HCT116 (cell line): ENCODE measurements at regions not wholly inside any gene's neighbourhood (a gene's known extent, or its start where the extent isn't known, plus 50 kb on each side); places are given as distances from the start of the nearest gene placed in this dataset.
"Not testable (repeated sequence)": the region's sequence is repeated elsewhere in the genome, so short reads cannot be mapped to it uniquely, and the experiment has no call there.

Experiments
- ATAC-seq: fragments of 200-7000 bp; cut with Tn5 transposase; 2 replicates; pipeline ENCODE4 v1.9.1; 2020; ENCODE audit warnings: mild to moderate bottlenecking, moderate library complexity
- BruUV-seq: library from RNA; stranded (reverse); fragments of 400-500 nt; replicated peaks from 2 replicates; lab custom pipeline; 2021; lab: Mats Ljungman, UMichigan
- CTCF ChIA-PET: fragments of 300-600 bp; sonication (Branson Sonifier 250); formaldehyde crosslinking; loops from one replicate; lab custom pipeline; 2021; ENCODE audit warnings: antibody characterized with exemption; lab: Charles Lee
- POLR2A ChIA-PET: fragments of 300-600, 350-600 bp; sonication (Branson Sonifier 250); formaldehyde crosslinking; loops from one replicate; lab custom pipeline; 2021; ENCODE audit warnings: antibody characterized with exemption; lab: Charles Lee
- RAD21 ChIA-PET, 2 experiments: fragments of 300-600 bp; sonication (Branson Sonifier 250); formaldehyde crosslinking; loops; one replicate each; lab custom pipeline; 2023; ENCODE audit warnings: low total read pairs in 2 of 2; ENCODE audit not compliant: uncharacterized antibody in 2 of 2, unreplicated experiment in 2 of 2, low non-redundant PET in 1 of 2; lab: Charles Lee
- DNase-seq: peaks from one replicate; pipeline ENCODE4 v3.0.0-alpha.2; 2010; ENCODE audit warnings: low read depth, low spot score
- H2AFZ ChIP-seq: fragments of 200-600 bp; shearing (Covaris generic), sonication (generic); 2 replicates; pipeline ENCODE4 v1.6.1; 2017; ENCODE audit warnings: low read depth, mixed run types, mixed read lengths, antibody characterized with exemption, low read length; ENCODE audit not compliant: poor library complexity, severe bottlenecking
- H3K27ac ChIP-seq: 2 replicates; pipeline ENCODE4 v1.5.1; 2012; ENCODE audit warnings: low read depth, low read length
- H3K27me3 ChIP-seq: fragments of 200-600 bp; sonication (generic); 2 replicates; pipeline ENCODE4 v1.6.1; 2016; ENCODE audit warnings: mixed run types, low read length, mixed read lengths; ENCODE audit not compliant: insufficient read depth
- H3K36me3 ChIP-seq, 2 experiments: fragments of 200-500 bp in 1 of 2; fragments of 200-600 bp in 1 of 2; sonication (Bioruptor generic) in 1 of 2; sonication (generic) in 1 of 2; 2 replicates each; pipeline versions ENCODE4 v1.5.1 to v1.6.1; 2014 to 2016; ENCODE audit warnings: low read length in 2 of 2, inconsistent platforms in 1 of 2, mixed read lengths in 1 of 2, mixed run types in 1 of 2; ENCODE audit not compliant: insufficient read depth in 2 of 2, control insufficient read depth in 1 of 2
- H3K4me1 ChIP-seq, 2 experiments: fragments of 200-600 bp in 1 of 2; sonication (generic) in 1 of 2; 2 replicates each; pipeline versions ENCODE4 v1.5.1 to v1.6.1; 2012 to 2017; ENCODE audit warnings: low read length in 2 of 2, inconsistent platforms in 1 of 2, mild to moderate bottlenecking in 1 of 2, mixed read lengths in 1 of 2, mixed run types in 1 of 2, moderate library complexity in 1 of 2; ENCODE audit not compliant: insufficient read depth in 2 of 2, control insufficient read depth in 1 of 2
- H3K4me2 ChIP-seq: fragments of 200-600 bp; sonication (generic); 2 replicates; pipeline ENCODE4 v1.6.1; 2017; ENCODE audit warnings: mixed run types, low read length, mixed read lengths
- H3K4me3 ChIP-seq, 2 experiments: fragments of 200-600 bp in 1 of 2; sonication (generic) in 1 of 2; replicated peaks in 1 of 2; 2 replicates each; pipeline ENCODE4 v1.5.1; 2011 to 2016; ENCODE audit warnings: low read length in 2 of 2, control low read depth in 1 of 2, low read depth in 1 of 2, mild to moderate bottlenecking in 1 of 2, mixed read lengths in 1 of 2, mixed run types in 1 of 2
- H3K79me2 ChIP-seq: fragments of 200-600 bp; sonication (generic); 2 replicates; pipeline ENCODE4 v1.6.1; 2017; ENCODE audit warnings: mild to moderate bottlenecking, mixed run types, low read length, moderate library complexity, mixed read lengths; ENCODE audit not compliant: insufficient read depth
- H3K9ac ChIP-seq: fragments of 200-600 bp; sonication (generic); 2 replicates; pipeline ENCODE4 v1.6.1; 2016; ENCODE audit warnings: low read length, mixed read lengths
- H3K9me2 ChIP-seq: fragments of 200-600 bp; sonication (generic), shearing (Covaris generic); 2 replicates; pipeline ENCODE4 v1.6.1; 2017; ENCODE audit warnings: mixed run types, mild to moderate bottlenecking, moderate library complexity; ENCODE audit not compliant: insufficient read depth
- H3K9me3 ChIP-seq, 2 experiments: fragments of 200-500 bp in 1 of 2; fragments of 200-600 bp in 1 of 2; sonication (Bioruptor generic) in 1 of 2; sonication (generic) in 1 of 2; 2 replicates each; pipeline ENCODE4 v1.6.1; 2014 to 2017; ENCODE audit warnings: low read length in 2 of 2, mixed read lengths in 2 of 2, inconsistent platforms in 1 of 2, low read depth in 1 of 2, mild to moderate bottlenecking in 1 of 2, mixed run types in 1 of 2, moderate library complexity in 1 of 2; ENCODE audit not compliant: control insufficient read depth in 1 of 2, insufficient read depth in 1 of 2
- H4K20me1 ChIP-seq: fragments of 200-600 bp; sonication (generic), shearing (Covaris generic); 2 replicates; pipeline ENCODE4 v1.6.1; 2017; ENCODE audit warnings: mixed run types, mild to moderate bottlenecking, moderate library complexity; ENCODE audit not compliant: insufficient read depth
- ATF3 ChIP-seq: IDR thresholded peaks from 2 replicates; pipeline ENCODE4 v1.6.1; 2012
- CEBPB ChIP-seq: IDR thresholded peaks from 2 replicates; pipeline ENCODE4 v1.6.1; 2012; ENCODE audit warnings: low read depth
- EGR1 ChIP-seq: IDR thresholded peaks from 2 replicates; pipeline ENCODE4 v1.6.1; 2012; ENCODE audit warnings: low read depth
- EZH2 ChIP-seq: fragments of 200-600 bp; sonication (generic); IDR thresholded peaks from 2 replicates; pipeline ENCODE4 v1.6.1; 2017; ENCODE audit warnings: antibody characterized with exemption, mixed run types
- EZH2phosphoT487 ChIP-seq: fragments of 200-600 bp; IDR thresholded peaks from 2 replicates; pipeline ENCODE4 v1.6.1; 2018; ENCODE audit warnings: antibody characterized with exemption, borderline replicate concordance
- JUND ChIP-seq: IDR thresholded peaks from 2 replicates; pipeline ENCODE4 v1.6.1; 2012
- SIN3A ChIP-seq: IDR thresholded peaks from 2 replicates; pipeline ENCODE4 v1.6.1; 2012; ENCODE audit warnings: low read depth
- SP1 ChIP-seq: IDR thresholded peaks from 2 replicates; pipeline ENCODE4 v1.6.1; 2012; ENCODE audit warnings: low read depth
- SRF ChIP-seq: IDR thresholded peaks from 2 replicates; pipeline ENCODE4 v1.6.1; 2012; ENCODE audit warnings: low read depth
- TCF7L2 ChIP-seq: IDR thresholded peaks from 2 replicates; pipeline ENCODE4 v1.7.0; 2011; ENCODE audit warnings: borderline replicate concordance, inconsistent platforms; ENCODE audit not compliant: insufficient read depth, insufficient read length; ENCODE audit errors: extremely low read depth
- YY1 ChIP-seq: IDR thresholded peaks from 2 replicates; pipeline ENCODE4 v1.6.1; 2011; ENCODE audit warnings: low read length, low read depth, moderate library complexity, mild to moderate bottlenecking; ENCODE audit not compliant: insufficient replicate concordance; ENCODE audit errors: extremely low read depth
- ZNF274 ChIP-seq: fragments of 200-500 bp; sonication (Bioruptor generic); IDR thresholded peaks from 2 replicates; pipeline ENCODE4 v1.6.1; 2014; ENCODE audit warnings: mild to moderate bottlenecking, low read depth, low read length, inconsistent platforms
- intact Hi-C: fragments of 100-400 bp; cut with micrococcal nuclease; formaldehyde crosslinking; loops from 2 replicates; pipeline ENCODE4 v1.10.0; 2022
- TF ChIP-seq, protein P1 (sequence below): IDR thresholded peaks from 2 replicates; pipeline ENCODE4 v1.6.1; 2011; ENCODE audit warnings: mild to moderate bottlenecking, low read length, moderate library complexity; ENCODE audit not compliant: insufficient replicate concordance; ENCODE audit errors: extremely low read depth
- TF ChIP-seq, protein P2 (sequence below): IDR thresholded peaks from 2 replicates; pipeline ENCODE4 v1.6.1; 2012; ENCODE audit warnings: low read depth

DNA sequence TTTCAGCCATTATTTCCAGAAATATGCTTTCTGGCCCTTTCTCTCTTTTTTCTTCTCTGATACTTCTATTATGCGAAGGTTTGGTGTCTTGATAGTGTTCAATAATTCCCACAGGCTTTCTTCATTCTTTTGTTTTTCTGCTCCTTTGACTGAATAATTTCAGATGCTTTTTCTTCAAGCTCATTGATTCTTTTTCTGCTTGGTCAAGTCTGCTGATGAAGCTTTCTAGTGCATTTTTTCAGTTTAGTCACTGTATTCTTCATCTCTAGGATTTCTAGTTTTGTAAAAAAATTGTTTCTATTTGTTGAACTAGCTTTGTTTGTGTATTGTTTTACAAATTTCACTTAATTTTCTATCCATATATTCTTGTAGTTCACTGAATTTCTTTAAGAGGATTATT is 304.0 kb upstream of the TARS1 start:
- intact Hi-C loops: no loop called here
- no peak for TF ChIP-seq SRF
- no peak for TF ChIP-seq JUND
- TF ChIP-seq EGR1: no peak
- no peak for TF ChIP-seq ZNF274
- no peak for TF ChIP-seq EZH2
- TF ChIP-seq, protein P1, sequence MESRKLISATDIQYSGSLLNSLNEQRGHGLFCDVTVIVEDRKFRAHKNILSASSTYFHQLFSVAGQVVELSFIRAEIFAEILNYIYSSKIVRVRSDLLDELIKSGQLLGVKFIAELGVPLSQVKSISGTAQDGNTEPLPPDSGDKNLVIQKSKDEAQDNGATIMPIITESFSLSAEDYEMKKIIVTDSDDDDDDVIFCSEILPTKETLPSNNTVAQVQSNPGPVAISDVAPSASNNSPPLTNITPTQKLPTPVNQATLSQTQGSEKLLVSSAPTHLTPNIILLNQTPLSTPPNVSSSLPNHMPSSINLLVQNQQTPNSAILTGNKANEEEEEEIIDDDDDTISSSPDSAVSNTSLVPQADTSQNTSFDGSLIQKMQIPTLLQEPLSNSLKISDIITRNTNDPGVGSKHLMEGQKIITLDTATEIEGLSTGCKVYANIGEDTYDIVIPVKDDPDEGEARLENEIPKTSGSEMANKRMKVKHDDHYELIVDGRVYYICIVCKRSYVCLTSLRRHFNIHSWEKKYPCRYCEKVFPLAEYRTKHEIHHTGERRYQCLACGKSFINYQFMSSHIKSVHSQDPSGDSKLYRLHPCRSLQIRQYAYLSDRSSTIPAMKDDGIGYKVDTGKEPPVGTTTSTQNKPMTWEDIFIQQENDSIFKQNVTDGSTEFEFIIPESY: no peak
- no peak for TF ChIP-seq CEBPB
- TF ChIP-seq ATF3: no peak
- TF ChIP-seq EZH2phosphoT487: no peak
- TF ChIP-seq, protein P2, sequence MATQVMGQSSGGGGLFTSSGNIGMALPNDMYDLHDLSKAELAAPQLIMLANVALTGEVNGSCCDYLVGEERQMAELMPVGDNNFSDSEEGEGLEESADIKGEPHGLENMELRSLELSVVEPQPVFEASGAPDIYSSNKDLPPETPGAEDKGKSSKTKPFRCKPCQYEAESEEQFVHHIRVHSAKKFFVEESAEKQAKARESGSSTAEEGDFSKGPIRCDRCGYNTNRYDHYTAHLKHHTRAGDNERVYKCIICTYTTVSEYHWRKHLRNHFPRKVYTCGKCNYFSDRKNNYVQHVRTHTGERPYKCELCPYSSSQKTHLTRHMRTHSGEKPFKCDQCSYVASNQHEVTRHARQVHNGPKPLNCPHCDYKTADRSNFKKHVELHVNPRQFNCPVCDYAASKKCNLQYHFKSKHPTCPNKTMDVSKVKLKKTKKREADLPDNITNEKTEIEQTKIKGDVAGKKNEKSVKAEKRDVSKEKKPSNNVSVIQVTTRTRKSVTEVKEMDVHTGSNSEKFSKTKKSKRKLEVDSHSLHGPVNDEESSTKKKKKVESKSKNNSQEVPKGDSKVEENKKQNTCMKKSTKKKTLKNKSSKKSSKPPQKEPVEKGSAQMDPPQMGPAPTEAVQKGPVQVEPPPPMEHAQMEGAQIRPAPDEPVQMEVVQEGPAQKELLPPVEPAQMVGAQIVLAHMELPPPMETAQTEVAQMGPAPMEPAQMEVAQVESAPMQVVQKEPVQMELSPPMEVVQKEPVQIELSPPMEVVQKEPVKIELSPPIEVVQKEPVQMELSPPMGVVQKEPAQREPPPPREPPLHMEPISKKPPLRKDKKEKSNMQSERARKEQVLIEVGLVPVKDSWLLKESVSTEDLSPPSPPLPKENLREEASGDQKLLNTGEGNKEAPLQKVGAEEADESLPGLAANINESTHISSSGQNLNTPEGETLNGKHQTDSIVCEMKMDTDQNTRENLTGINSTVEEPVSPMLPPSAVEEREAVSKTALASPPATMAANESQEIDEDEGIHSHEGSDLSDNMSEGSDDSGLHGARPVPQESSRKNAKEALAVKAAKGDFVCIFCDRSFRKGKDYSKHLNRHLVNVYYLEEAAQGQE: no peak
- no peak for TF ChIP-seq SP1
- TF ChIP-seq SIN3A: no peak
- no peak for TF ChIP-seq YY1
- no peak for TF ChIP-seq TCF7L2
- TF ChIP-seq, all 23 proteins: peak for 0
- H3K9me3 ChIP-seq: peaks cover 0 to 7% of the 10 kb centered on the region in 2 experiments; a peak in 2 of 4 replicates
- no TSS peak for BruUV-seq
- H3K27ac ChIP-seq: no peak overlapping the region
- no peak overlapping the region for H3K4me2 ChIP-seq
- no peaks in the 10 kb centered on the region for H3K27me3 ChIP-seq
- no peaks in the 10 kb centered on the region for H3K79me2 ChIP-seq
- POLR2A ChIA-PET: no interaction called here
- no peaks in the 10 kb centered on the region for H3K4me1 ChIP-seq
- no peak for DNase-seq
- CTCF ChIA-PET: no interaction called here
- RAD21 ChIA-PET: no interaction called here
- no peak overlapping the region for H2AFZ ChIP-seq
- H3K9me2 ChIP-seq: no peaks in the 10 kb centered on the region
- H3K4me3 ChIP-seq: no peak overlapping the region
- no peaks in the 10 kb centered on the region for H3K36me3 ChIP-seq
- no peaks in the 10 kb centered on the region for H4K20me1 ChIP-seq
- no peak overlapping the region for H3K9ac ChIP-seq
- ATAC-seq: no peak

GRCh38 chr5:33138145-33138544 is 302.6 kb upstream of the TARS1 start:
- H3K27me3 ChIP-seq, H3K4me2 ChIP-seq, intact Hi-C loops, H4K20me1 ChIP-seq, H3K9ac ChIP-seq, H3K4me1 ChIP-seq, H3K27ac ChIP-seq, H3K36me3 ChIP-seq, DNase-seq, BruUV-seq, H3K9me2 ChIP-seq, H3K79me2 ChIP-seq, CTCF ChIA-PET, H3K9me3 ChIP-seq, H3K4me3 ChIP-seq, H2AFZ ChIP-seq, POLR2A ChIA-PET, RAD21 ChIA-PET, ATAC-seq: not testable (repeated sequence)
